ENCODE measurements at regions not wholly inside any gene's neighbourhood (a gene's known extent, or its start where the extent isn't known, plus 50 kb on each side); places are given as distances from the start of the nearest gene placed in this dataset.
"Not testable (repeated sequence)": the region's sequence is repeated elsewhere in the genome, so short reads cannot be mapped to it uniquely, and the experiment has no call there.

GRCh38 chr9:88886762-88887161 is 104.5 kb upstream of the S1PR3 start:
- DNase-seq, result not testable (repeated sequence)

- DNase-seq, result no peak
These were observed 101.9 kb upstream of the S1PR3 start for GRCh38 chr9:88889386-88889785.

GRCh38 chr9:88890546-88890945 is 100.7 kb upstream of the S1PR3 start:
- no peak for DNase-seq

GRCh38 chr9:88891040-88891439 is 100.2 kb upstream of the S1PR3 start:
- peak; percentile 14 for DNase-seq

- no peak for DNase-seq
These were observed 98.5 kb upstream of the S1PR3 start for GRCh38 chr9:88892724-88893123.

- DNase-seq, result no peak
These were observed 94.2 kb upstream of the S1PR3 start for GRCh38 chr9:88897081-88897480.

GRCh38 chr9:88898039-88898720 is 93.1 kb upstream of the S1PR3 start:
- no peak for DNase-seq

GRCh38 chr9:88905506-88905905 is 85.8 kb upstream of the S1PR3 start:
- no peak for DNase-seq

GRCh38 chr9:88915916-88916315 is 75.4 kb upstream of the S1PR3 start:
- DNase-seq, result no peak

- DNase-seq, result peak; percentile 37
These were observed 74.4 kb upstream of the S1PR3 start for GRCh38 chr9:88916894-88917293.

- DNase-seq, result no peak
These were observed 73.9 kb upstream of the S1PR3 start for GRCh38 chr9:88917375-88917774.

GRCh38 chr9:88918537-88918936 is 72.7 kb upstream of the S1PR3 start:
- not testable (repeated sequence) for DNase-seq

GRCh38 chr9:88920645-88921044 is 70.6 kb upstream of the S1PR3 start:
- DNase-seq, result no peak

GRCh38 chr9:88922091-88922490 is 69.2 kb upstream of the S1PR3 start:
- DNase-seq, result no peak

- DNase-seq, result no peak
These were observed 68.2 kb upstream of the S1PR3 start for GRCh38 chr9:88923092-88923491.

GRCh38 chr9:88923653-88924288 is 67.5 kb upstream of the S1PR3 start:
- peak; percentile 94 for DNase-seq

GRCh38 chr9:88925481-88925880 is 65.8 kb upstream of the S1PR3 start:
- DNase-seq, result peak; percentile 37

- no peak for DNase-seq
These were observed 64.3 kb upstream of the S1PR3 start for GRCh38 chr9:88926781-88927505.

GRCh38 chr9:88927510-88927909 is 63.8 kb upstream of the S1PR3 start:
- DNase-seq, result peak; percentile 86

GRCh38 chr9:88930716-88931115 is 60.6 kb upstream of the S1PR3 start:
- no peak for DNase-seq

- no peak for DNase-seq
These were observed 58.5 kb upstream of the S1PR3 start for GRCh38 chr9:88932766-88933165.

GRCh38 chr9:88933607-88934379 is 57.5 kb upstream of the S1PR3 start:
- DNase-seq, result no peak

- no peak for DNase-seq
These were observed 56.3 kb upstream of the S1PR3 start for GRCh38 chr9:88934876-88935535.
